GM12872 (cell line): ENCODE measurements at regions not wholly inside any gene's neighbourhood (a gene's known extent, or its start where the extent isn't known, plus 50 kb on each side); places are given as distances from the start of the nearest gene placed in this dataset.

Experiments
- CTCF ChIP-seq: IDR thresholded peaks from 3 replicates; pipeline ENCODE4 v1.5.1; 2011; ENCODE audit warnings: low read depth, mild to moderate bottlenecking, low read length, moderate library complexity; ENCODE audit not compliant: insufficient read depth

DNA sequence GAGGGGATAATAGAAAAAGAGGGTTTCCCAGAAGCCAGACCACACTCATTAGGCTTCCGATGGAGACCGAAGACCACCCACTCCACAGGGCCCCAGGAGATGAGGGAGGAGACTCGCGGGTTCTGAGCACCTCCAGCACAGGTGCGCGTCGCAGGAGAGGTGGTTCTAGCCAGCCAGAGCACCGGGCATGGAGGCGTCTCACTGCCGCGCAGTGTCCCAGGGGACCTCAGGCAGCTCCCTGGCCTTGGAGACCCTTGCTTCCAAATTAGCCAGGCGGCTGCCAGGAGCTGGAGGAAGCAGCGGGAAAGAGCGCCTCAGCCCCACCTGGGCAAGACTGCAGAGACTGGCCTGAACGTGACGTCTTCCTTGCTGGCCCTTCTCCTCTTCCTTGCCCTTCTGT lies 115.4 kb upstream of the FBXL7 start:
- no peak for TF ChIP-seq CTCF

DNA sequence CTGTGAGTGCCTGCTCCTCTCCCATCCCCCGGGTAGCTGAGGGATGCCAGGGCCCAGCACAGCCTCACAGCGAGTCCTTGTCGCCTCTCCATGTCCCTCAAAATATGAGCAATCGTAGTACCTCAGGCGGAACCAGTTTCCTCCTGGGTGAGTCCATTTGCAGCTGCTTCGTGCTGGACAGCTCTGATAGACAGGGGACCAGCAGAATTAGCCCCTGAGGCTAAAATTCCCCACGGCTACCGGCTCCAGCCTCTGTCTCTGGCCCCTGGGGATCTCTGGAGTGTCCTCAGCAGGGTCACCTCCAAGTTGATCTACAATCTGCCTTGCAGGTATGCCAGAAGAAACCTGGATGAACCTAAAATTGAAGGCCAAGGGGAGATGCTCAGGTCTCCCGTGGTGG lies 115.8 kb upstream of the FBXL7 start:
- TF ChIP-seq CTCF = no peak

DNA sequence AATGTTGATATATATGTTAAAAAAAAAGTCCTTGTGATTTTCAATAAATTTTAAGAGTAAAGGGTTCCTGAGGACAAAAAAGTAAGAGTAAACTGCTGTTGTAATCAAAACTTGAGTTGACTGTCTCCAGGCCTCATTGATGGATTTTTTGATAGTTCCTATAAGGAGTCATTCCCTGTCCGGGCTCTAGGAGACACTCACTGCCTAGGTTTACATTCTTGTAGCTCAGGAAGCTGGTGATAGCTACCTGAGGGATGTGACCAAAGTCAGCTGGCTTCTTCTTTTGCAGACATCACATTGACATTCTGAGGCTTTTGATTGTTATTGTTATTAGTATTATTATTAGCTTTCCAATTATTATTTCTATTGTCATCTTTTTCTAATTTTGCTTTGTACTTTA lies 116.5 kb upstream of the FBXL7 start:
- TF ChIP-seq CTCF = no peak

DNA sequence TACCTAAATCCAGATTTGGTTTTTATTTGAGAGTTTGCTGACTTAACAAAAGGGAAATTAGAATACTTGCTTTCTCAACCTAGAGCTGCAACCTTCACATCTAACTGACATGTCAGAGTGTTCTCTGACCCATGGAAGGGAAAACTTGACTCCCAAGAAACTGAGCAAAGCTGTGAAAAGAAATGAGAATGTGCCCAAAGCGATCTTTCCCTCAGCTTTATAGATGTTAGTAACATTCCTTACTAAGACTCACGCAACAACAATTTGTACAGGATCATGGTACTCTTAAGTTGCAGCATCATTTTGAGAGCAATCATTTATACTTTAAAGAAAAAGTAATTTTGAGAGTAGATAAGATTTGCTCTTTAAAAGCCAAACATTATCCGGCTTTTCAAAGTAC lies 117.0 kb upstream of the FBXL7 start:
- TF ChIP-seq CTCF = no peak

- TF ChIP-seq CTCF = no peak
These were observed 122.2 kb upstream of the FBXL7 start for GRCh38 chr5:15377573-15378340.

DNA sequence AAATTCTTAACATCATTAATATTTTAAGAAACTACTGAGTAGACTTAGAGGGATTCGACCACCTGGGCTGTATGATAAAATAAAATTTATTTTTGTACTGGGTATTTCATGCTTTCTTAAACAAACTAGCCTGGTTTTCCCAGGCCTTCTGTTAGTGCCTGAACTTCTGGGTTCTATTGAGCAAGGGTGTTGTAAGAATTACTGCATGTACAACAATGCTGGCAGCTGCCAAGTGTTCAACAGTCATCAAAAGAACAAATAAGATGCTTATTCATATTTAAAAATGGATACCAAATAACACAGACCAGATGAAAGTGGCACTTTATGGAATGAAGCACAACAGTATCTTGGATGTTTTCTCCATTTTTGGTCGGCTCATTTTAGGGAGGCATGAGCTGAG lies 123.2 kb upstream of the FBXL7 start:
- TF ChIP-seq CTCF = no peak

GRCh38 chr5:15376088-15376487 lies 123.9 kb upstream of the FBXL7 start:
- TF ChIP-seq CTCF = no peak

DNA sequence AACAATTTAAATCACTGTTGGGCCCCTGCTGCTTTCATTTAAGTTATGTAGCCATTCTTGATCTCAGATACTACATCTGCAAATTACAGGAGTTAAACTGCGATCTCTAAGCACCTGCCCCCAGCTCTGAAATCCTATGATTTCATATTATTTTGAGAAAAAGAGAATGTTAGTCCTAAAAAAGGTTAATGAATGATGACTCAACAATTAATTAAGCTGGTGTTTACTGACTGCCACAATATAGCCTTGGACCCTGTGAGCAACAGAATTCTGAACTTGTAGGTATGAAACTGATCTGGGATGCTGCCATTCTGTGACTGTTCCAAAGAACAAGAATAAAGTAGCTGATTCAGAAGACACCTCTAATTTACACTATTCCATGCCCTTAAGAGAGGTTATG lies 124.4 kb upstream of the FBXL7 start:
- TF ChIP-seq CTCF = no peak
